ENCODE measurements at regions not wholly inside any gene's neighbourhood (a gene's known extent, or its start where the extent isn't known, plus 50 kb on each side); places are given as distances from the start of the nearest gene placed in this dataset.

- TF ChIP-seq POLR2A (IDR thresholded peaks at IDR 0.05; ENCODE audit: low read depth, low read length) (no peak), POLR2AphosphoS5 (IDR thresholded peaks at IDR 0.05; ENCODE audit: low read depth, low read length) (no peak)
Observed at GRCh38 chr5:116887104-116887503, 312.5 kb upstream of the SEMA6A start.

All from GM12892 (cell line).